ENCODE measurements at regions not wholly inside any gene's neighbourhood (a gene's known extent, or its start where the extent isn't known, plus 50 kb on each side); places are given as distances from the start of the nearest gene placed in this dataset.

DNA sequence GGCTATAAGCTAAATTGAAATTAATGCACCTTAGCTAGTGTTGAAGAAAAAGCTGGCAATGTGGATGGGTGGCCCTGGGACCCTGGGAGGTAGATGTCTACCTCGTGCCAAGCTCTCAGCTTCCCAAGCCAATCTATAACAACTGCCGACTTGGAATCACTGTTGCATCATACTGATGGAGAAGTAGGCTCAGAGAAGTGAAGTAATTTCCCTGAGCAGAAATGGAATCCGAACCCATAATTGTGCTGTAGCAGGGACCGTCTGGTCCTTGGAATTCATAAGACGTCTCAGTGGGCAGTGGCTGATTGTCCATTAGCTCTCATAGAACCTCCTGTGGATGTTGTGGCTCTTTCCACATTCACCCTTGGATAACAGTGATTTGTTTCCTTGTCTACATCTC lies 196.6 kb downstream of the RAB11FIP4 start:
- TF ChIP-seq, protein P1, sequence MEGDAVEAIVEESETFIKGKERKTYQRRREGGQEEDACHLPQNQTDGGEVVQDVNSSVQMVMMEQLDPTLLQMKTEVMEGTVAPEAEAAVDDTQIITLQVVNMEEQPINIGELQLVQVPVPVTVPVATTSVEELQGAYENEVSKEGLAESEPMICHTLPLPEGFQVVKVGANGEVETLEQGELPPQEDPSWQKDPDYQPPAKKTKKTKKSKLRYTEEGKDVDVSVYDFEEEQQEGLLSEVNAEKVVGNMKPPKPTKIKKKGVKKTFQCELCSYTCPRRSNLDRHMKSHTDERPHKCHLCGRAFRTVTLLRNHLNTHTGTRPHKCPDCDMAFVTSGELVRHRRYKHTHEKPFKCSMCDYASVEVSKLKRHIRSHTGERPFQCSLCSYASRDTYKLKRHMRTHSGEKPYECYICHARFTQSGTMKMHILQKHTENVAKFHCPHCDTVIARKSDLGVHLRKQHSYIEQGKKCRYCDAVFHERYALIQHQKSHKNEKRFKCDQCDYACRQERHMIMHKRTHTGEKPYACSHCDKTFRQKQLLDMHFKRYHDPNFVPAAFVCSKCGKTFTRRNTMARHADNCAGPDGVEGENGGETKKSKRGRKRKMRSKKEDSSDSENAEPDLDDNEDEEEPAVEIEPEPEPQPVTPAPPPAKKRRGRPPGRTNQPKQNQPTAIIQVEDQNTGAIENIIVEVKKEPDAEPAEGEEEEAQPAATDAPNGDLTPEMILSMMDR (IDR thresholded peaks at IDR 0.05): no peak
- TF ChIP-seq EP300 (IDR thresholded peaks at IDR 0.05): no peak

Measured in stomach (tissue), 4 donors.